ENCODE measurements at regions not wholly inside any gene's neighbourhood (a gene's known extent, or its start where the extent isn't known, plus 50 kb on each side); places are given as distances from the start of the nearest gene placed in this dataset.

- Mint-ChIP-seq H3K36me3 (no peaks in the 10 kb centered on the region), H3K9me3 (peaks cover 26% of the 10 kb centered on the region), H3K4me1 (no peaks in the 10 kb centered on the region), H3K4me3 (no peak overlapping the region), H3K27ac (no peak overlapping the region)
- no peak for DNase-seq (ENCODE audit: low spot score in 2 of 2)
- no peak for ATAC-seq
These were observed 252.7 kb downstream of the BTBD3 start for GRCh38 chr20:12170406-12170805.

DNA sequence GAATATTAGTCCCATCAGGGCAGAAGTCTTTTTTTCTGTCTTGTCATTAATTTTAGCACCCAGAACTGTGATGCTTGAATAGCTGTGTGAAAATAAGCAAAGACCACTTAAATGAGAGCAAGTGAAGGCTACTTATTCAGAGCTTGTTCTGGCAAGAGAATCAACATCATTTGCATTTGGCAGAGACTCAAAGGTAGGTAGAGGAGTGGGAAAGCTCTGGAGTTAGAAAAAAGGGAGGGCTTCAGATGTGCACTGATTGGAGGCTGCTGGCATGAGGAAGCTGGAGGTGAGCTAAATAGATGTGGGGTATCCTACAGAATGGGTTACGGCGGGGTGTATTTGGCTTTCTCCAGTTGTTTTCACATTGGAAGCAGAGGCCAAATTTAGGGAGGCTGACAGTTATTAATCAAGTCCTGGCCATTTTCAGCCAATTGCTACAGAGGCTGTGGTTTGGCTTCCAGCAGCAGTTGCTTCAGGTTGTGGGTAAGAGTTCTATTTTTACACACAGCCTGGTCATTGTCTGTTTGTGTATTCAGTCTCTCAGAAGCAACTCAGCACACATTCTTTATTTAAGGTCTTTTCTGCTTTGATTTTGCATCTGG, 254.3 kb downstream of the BTBD3 start:
- Mint-ChIP-seq H3K27ac (no peak overlapping the region), H3K36me3 (no peaks in the 10 kb centered on the region), H3K9me3 (peaks cover 25% of the 10 kb centered on the region), H3K4me1 (no peaks in the 10 kb centered on the region), H3K4me3 (no peak overlapping the region)
- DNase-seq (ENCODE audit: low spot score in 2 of 2): no peak
- ATAC-seq: no peak

- ATAC-seq (no peak), DNase-seq (ENCODE audit: low spot score in 2 of 2) (no peak)
- H3K36me3 Mint-ChIP-seq: no peaks in the 10 kb centered on the region
- H3K4me1 Mint-ChIP-seq: no peaks in the 10 kb centered on the region
- H3K4me3 Mint-ChIP-seq: no peak overlapping the region
- H3K9me3 Mint-ChIP-seq: peaks cover 25% of the 10 kb centered on the region
- no peak overlapping the region for H3K27ac Mint-ChIP-seq
These were observed 255.8 kb downstream of the BTBD3 start for GRCh38 chr20:12173347-12174012.

DNA sequence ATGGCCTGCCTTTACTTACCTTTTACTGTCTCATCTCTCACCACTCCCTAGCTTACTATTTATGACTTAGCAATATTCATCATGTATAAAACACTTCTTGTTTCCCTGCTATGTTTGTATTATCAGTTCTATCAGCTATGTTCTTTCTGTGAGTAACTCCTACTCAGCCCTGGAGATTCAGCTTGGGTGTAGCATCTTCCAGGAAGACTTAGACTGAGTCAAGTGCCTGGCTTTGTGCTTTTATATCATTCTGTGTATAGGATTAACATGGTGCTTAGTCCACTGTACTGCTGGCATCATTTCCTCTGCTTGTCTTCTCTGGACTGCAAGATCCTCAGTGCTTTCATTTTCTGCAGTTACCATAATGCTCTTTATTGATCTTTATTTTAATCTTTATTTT, 257.8 kb downstream of the BTBD3 start:
- peaks cover 23% of the 10 kb centered on the region for H3K9me3 Mint-ChIP-seq
- H3K36me3 Mint-ChIP-seq: no peaks in the 10 kb centered on the region
- H3K27ac Mint-ChIP-seq: no peak overlapping the region
- DNase-seq (ENCODE audit: low spot score in 2 of 2): no peak
- no peak overlapping the region for H3K4me3 Mint-ChIP-seq
- ATAC-seq: no peak
- no peaks in the 10 kb centered on the region for H3K4me1 Mint-ChIP-seq

- no peaks in the 10 kb centered on the region for H3K4me1 Mint-ChIP-seq
- DNase-seq (ENCODE audit: low spot score in 2 of 2) (no peak), ATAC-seq (no peak)
- H3K27ac Mint-ChIP-seq: no peak overlapping the region
- H3K36me3 Mint-ChIP-seq: no peaks in the 10 kb centered on the region
- peaks cover 15% of the 10 kb centered on the region for H3K9me3 Mint-ChIP-seq
- H3K4me3 Mint-ChIP-seq: no peak overlapping the region
These were observed 260.1 kb downstream of the BTBD3 start for GRCh38 chr20:12177657-12178293.

- ATAC-seq (no peak), DNase-seq (ENCODE audit: low spot score in 2 of 2) (no peak)
- H3K36me3 Mint-ChIP-seq: no peaks in the 10 kb centered on the region
- H3K4me1 Mint-ChIP-seq: no peaks in the 10 kb centered on the region
- no peak overlapping the region for H3K4me3 Mint-ChIP-seq
- H3K27ac Mint-ChIP-seq: no peak overlapping the region
- peaks cover 16% of the 10 kb centered on the region for H3K9me3 Mint-ChIP-seq
These were observed 262.0 kb downstream of the BTBD3 start for GRCh38 chr20:12179692-12180091.

- H3K9me3 Mint-ChIP-seq: peaks cover 13% of the 10 kb centered on the region
- no peak overlapping the region for H3K4me3 Mint-ChIP-seq
- no peaks in the 10 kb centered on the region for H3K4me1 Mint-ChIP-seq
- ATAC-seq (no peak), DNase-seq (ENCODE audit: low spot score in 2 of 2) (no peak)
- no peak overlapping the region for H3K27ac Mint-ChIP-seq
- H3K36me3 Mint-ChIP-seq: no peaks in the 10 kb centered on the region
These were observed 262.5 kb downstream of the BTBD3 start for GRCh38 chr20:12180107-12180661.

- Mint-ChIP-seq H3K4me1 (no peaks in the 10 kb centered on the region), H3K9me3 (peaks cover 17% of the 10 kb centered on the region), H3K27ac (no peak overlapping the region), H3K4me3 (no peak overlapping the region), H3K36me3 (no peaks in the 10 kb centered on the region)
- no peak for DNase-seq (ENCODE audit: low spot score in 2 of 2)
- ATAC-seq: no peak
These were observed 280.6 kb downstream of the BTBD3 start for GRCh38 chr20:12198281-12198680.

DNA sequence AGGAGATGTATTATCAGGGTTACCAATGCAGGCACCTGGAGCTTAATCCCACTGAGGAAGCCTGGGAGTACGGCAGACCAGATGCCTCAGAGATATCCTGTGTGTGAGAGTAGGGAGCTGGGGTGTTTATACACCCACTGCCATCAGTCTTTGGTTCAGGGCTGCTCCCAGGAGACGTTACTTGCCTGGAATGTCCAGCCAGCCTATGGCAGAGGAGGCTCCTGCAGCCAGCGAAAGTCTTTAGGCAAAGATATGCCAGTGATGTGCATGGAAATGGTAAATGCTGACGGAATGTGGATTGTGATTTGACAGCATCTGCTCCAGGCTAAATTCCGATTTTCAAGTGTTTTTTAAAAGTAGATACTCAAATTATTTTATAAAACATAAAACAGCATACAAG, 282.0 kb downstream of the BTBD3 start:
- no peaks in the 10 kb centered on the region for H3K36me3 Mint-ChIP-seq
- H3K27ac Mint-ChIP-seq: no peak overlapping the region

GRCh38 chr20:12201289-12201991, 283.7 kb downstream of the BTBD3 start:
- DNase-seq (ENCODE audit: low spot score in 2 of 2): no peak
- no peaks in the 10 kb centered on the region for H3K36me3 Mint-ChIP-seq
- no peaks in the 10 kb centered on the region for H3K4me1 Mint-ChIP-seq

More for the DNA sequence above, 282.0 kb downstream of the BTBD3 start:
- DNase-seq (ENCODE audit: low spot score in 2 of 2) (no peak), ATAC-seq (no peak)
- Mint-ChIP-seq H3K9me3 (peaks cover 15% of the 10 kb centered on the region), H3K4me3 (no peak overlapping the region), H3K4me1 (no peaks in the 10 kb centered on the region)

DNA sequence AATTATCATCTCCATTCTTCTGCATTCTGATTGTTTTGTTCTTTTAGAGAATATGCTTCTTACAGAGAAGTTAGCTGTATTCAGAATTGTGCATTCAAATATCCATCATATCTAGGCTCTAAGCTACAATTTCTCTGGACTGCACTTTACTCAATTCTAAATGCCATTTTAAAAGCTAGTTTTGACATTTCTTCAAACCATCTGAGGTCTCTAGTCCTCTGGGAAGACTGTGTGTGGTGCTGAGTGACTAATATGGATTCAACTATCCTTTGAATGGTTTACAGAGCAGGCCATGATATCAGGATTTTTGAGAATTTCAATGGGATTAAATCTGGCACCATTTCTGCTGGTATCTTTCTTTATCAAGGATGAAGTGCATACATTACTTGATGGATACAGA, 285.7 kb downstream of the BTBD3 start:
- Mint-ChIP-seq H3K4me3 (no peak overlapping the region), H3K4me1 (no peaks in the 10 kb centered on the region), H3K36me3 (no peaks in the 10 kb centered on the region), H3K27ac (no peak overlapping the region), H3K9me3 (peaks cover 25% of the 10 kb centered on the region)
- DNase-seq (ENCODE audit: low spot score in 2 of 2) (no peak), ATAC-seq (no peak)

More at GRCh38 chr20:12201289-12201991, 283.7 kb downstream of the BTBD3 start:
- peaks cover 18% of the 10 kb centered on the region for H3K9me3 Mint-ChIP-seq
- no peak overlapping the region for H3K27ac Mint-ChIP-seq
- no peak for ATAC-seq
- H3K4me3 Mint-ChIP-seq: no peak overlapping the region

DNA sequence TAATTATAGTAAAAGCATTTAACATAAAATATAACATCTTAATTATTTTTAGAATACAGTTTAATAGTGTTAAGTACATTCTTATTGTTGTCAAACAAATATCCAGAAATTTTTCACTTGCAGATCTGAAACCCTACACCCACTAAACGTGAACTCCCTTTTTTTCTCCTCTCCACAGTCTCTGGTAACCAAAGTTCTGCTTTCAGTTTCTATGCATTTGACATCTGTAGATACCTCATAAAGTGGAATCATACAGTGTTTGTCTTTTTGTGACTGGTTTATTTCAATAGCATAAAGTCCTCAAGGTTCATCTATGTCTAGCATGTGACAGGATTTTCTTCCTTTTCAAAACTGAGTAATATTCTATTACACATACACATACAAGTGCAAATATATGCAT, 286.3 kb downstream of the BTBD3 start:
- no peak for DNase-seq (ENCODE audit: low spot score in 2 of 2)
- no peak for ATAC-seq
- H3K9me3 Mint-ChIP-seq: peaks cover 24% of the 10 kb centered on the region
- no peak overlapping the region for H3K27ac Mint-ChIP-seq
- H3K36me3 Mint-ChIP-seq: no peaks in the 10 kb centered on the region
- H3K4me3 Mint-ChIP-seq: no peak overlapping the region
- H3K4me1 Mint-ChIP-seq: no peaks in the 10 kb centered on the region

DNA sequence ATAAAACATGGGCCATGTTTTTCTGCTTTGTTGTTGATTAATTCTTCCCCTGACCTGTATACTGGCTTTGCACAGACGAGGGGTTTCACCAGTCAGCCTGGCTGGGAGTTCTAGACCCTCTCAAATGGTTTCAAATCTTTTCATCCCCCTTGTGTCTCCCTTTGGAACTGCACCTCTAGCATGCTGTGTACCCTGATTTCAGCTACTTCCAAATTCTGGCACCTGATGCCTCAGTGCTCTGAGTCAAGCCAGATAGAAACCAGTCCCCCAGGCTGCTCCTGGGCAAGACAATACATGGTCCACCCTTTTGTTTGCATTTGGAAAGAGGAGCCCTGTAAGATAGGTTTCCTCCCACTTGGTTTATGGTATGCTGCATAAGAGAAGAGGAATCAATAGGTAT, 290.2 kb downstream of the BTBD3 start:
- DNase-seq (ENCODE audit: low spot score in 2 of 2) (no peak), ATAC-seq (no peak)
- H3K4me3 Mint-ChIP-seq: no peak overlapping the region
- H3K4me1 Mint-ChIP-seq: no peaks in the 10 kb centered on the region
- peaks cover 24% of the 10 kb centered on the region for H3K9me3 Mint-ChIP-seq
- no peaks in the 10 kb centered on the region for H3K36me3 Mint-ChIP-seq
- no peak overlapping the region for H3K27ac Mint-ChIP-seq

GRCh38 chr20:12210591-12210990, 292.9 kb downstream of the BTBD3 start:
- ATAC-seq: no peak
- H3K27ac Mint-ChIP-seq: no peak overlapping the region

DNA sequence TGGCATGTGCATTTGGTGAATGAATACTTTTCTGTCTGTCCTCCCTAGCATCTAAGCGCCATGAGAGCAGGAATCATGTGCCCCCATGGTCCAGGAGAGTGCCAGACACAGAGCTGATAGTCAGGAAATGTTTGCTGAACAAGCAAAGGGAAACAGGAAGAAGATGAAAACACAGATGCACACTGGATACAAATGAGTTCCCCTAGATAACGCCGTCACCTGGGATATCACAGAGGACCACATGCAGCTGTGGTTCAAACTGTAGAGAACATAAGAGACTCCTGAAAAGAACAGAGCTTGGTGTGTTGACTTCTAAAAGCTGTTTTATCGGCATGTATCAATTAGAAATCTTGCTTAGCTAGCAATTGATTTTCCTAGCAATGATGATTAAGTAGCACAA, 293.7 kb downstream of the BTBD3 start:
- H3K4me1 Mint-ChIP-seq: no peaks in the 10 kb centered on the region
- peaks cover 27% of the 10 kb centered on the region for H3K9me3 Mint-ChIP-seq
- H3K36me3 Mint-ChIP-seq: no peaks in the 10 kb centered on the region

More at GRCh38 chr20:12210591-12210990, 292.9 kb downstream of the BTBD3 start:
- H3K4me3 Mint-ChIP-seq: no peak overlapping the region
- no peak for DNase-seq (ENCODE audit: low spot score in 2 of 2)
- H3K9me3 Mint-ChIP-seq: peaks cover 27% of the 10 kb centered on the region
- no peaks in the 10 kb centered on the region for H3K36me3 Mint-ChIP-seq
- no peaks in the 10 kb centered on the region for H3K4me1 Mint-ChIP-seq

More for the DNA sequence above, 293.7 kb downstream of the BTBD3 start:
- Mint-ChIP-seq H3K4me3 (no peak overlapping the region), H3K27ac (no peak overlapping the region)
- DNase-seq (ENCODE audit: low spot score in 2 of 2): no peak
- ATAC-seq: no peak

Data from stimulated activated effector memory CD8-positive, alpha-beta T cell treated with anti-CD3 and anti-CD28 coated beads, Interleukin-12 subunit alpha, Interleukin-12 subunit beta, amount 100 ng/mL, for 72 hours (primary cell).